Panc1 (cell line): ENCODE measurements at regions not wholly inside any gene's neighbourhood (a gene's known extent, or its start where the extent isn't known, plus 50 kb on each side); places are given as distances from the start of the nearest gene placed in this dataset.

Experiments
- ATAC-seq: fragments of 200-7000 bp; cut with Tn5 transposase; 2 replicates; pipeline ENCODE4 v1.9.1; 2020; ENCODE audit warnings: mild to moderate bottlenecking, moderate library complexity
- BruUV-seq: library from RNA; stranded (reverse); fragments of 400-500 nt; replicated peaks from 2 replicates; lab custom pipeline; 2021; lab: Mats Ljungman, UMichigan
- CTCF ChIA-PET: fragments of 300-600 bp; sonication (Branson Sonifier 250); formaldehyde crosslinking; loops from one replicate; lab custom pipeline; 2022; ENCODE audit warnings: antibody characterized with exemption; lab: Charles Lee
- POLR2A ChIA-PET: fragments of 300-600 bp; sonication (Branson Sonifier 250); formaldehyde crosslinking; loops from one replicate; lab custom pipeline; 2022; ENCODE audit warnings: antibody characterized with exemption; lab: Charles Lee
- DNase-seq: peaks from one replicate; pipeline ENCODE4 v3.0.0-alpha.2; 2010; ENCODE audit warnings: low read depth, low spot score
- H3K27ac ChIP-seq: 2 replicates; pipeline ENCODE4 v1.5.1; 2011; ENCODE audit warnings: mild to moderate bottlenecking, low read length, inconsistent platforms
- H3K27me3 ChIP-seq: fragments of 200-500 bp; sonication (Bioruptor generic); 2 replicates; pipeline ENCODE4 v1.6.0; 2014; ENCODE audit warnings: low read length, inconsistent platforms; ENCODE audit not compliant: control insufficient read depth, insufficient read depth
- H3K36me3 ChIP-seq: fragments of 200-500 bp; sonication (Bioruptor generic); 2 replicates; pipeline ENCODE4 v1.5.1; 2014; ENCODE audit warnings: inconsistent platforms, mild to moderate bottlenecking, low read length, moderate library complexity; ENCODE audit not compliant: control insufficient read depth, insufficient read depth
- H3K4me1 ChIP-seq: 2 replicates; pipeline ENCODE4 v1.5.1; 2011; ENCODE audit warnings: inconsistent platforms, mild to moderate bottlenecking, low read length, moderate library complexity; ENCODE audit not compliant: control insufficient read depth, insufficient read depth
- H3K4me3 ChIP-seq, 2 experiments: 2 replicates each; pipeline ENCODE4 v1.5.1; 2011 to 2012; ENCODE audit warnings: low read depth in 2 of 2, low read length in 2 of 2, mild to moderate bottlenecking in 2 of 2, inconsistent platforms in 1 of 2, moderate library complexity in 1 of 2
- H3K9me3 ChIP-seq: fragments of 200-500 bp; sonication (Bioruptor generic); 2 replicates; pipeline ENCODE4 v1.5.1; 2014; ENCODE audit warnings: low read depth, mild to moderate bottlenecking, inconsistent platforms, low read length, moderate library complexity; ENCODE audit not compliant: control insufficient read depth, insufficient read depth
- CTCF ChIP-seq: fragments of 450-650 bp; IDR thresholded peaks from 2 replicates; pipeline ENCODE4 v1.5.1; 2017; ENCODE audit warnings: mild to moderate bottlenecking
- POLR2AphosphoS5 ChIP-seq: IDR thresholded peaks from 2 replicates; pipeline ENCODE4 v1.6.1; 2012; ENCODE audit warnings: mild to moderate bottlenecking, low read depth, low read length, moderate library complexity
- REST ChIP-seq, 2 experiments: IDR thresholded peaks; 2 replicates each; pipeline ENCODE4 v1.6.1; 2011 to 2012; ENCODE audit warnings: low read depth in 2 of 2, control low read depth in 1 of 2, low read length in 1 of 2, mild to moderate bottlenecking in 1 of 2, moderate library complexity in 1 of 2; ENCODE audit not compliant: insufficient read depth in 1 of 2
- SIN3A ChIP-seq: IDR thresholded peaks from 2 replicates; pipeline ENCODE4 v1.6.1; 2012; ENCODE audit warnings: low read depth, mild to moderate bottlenecking, low read length, moderate library complexity, borderline replicate concordance; ENCODE audit not compliant: insufficient read depth
- TCF7L2 ChIP-seq: IDR thresholded peaks from 2 replicates; pipeline ENCODE4 v1.6.1; 2011; ENCODE audit warnings: mild to moderate bottlenecking, low read depth, low read length, inconsistent platforms
- in situ Hi-C: cut with HindIII; loops from 2 replicates; pipeline ENCODE4 v1.10.0; 2016; ENCODE audit warnings: low sequenced_read_pairs, low pct_unique_long_range_greater_than_20kb
- intact Hi-C: fragments of 100-400 bp; cut with micrococcal nuclease; formaldehyde crosslinking; loops from one replicate; pipeline ENCODE4 v1.10.0; 2022; ENCODE audit not compliant: unreplicated experiment

- in situ Hi-C loops (no loop called here), intact Hi-C loops (no loop called here)
- H3K4me3 ChIP-seq: no peak overlapping the region
- H3K36me3 ChIP-seq: no peaks in the 10 kb centered on the region
- H3K27ac ChIP-seq: no peak overlapping the region
- H3K9me3 ChIP-seq: no peaks in the 10 kb centered on the region
- no peaks in the 10 kb centered on the region for H3K4me1 ChIP-seq
- DNase-seq (no peak), ATAC-seq (no peak)
- POLR2A ChIA-PET: no interaction called here
- BruUV-seq: no TSS peak
- TF ChIP-seq REST (IDR thresholded peaks at IDR 0.05; ENCODE audit: insufficient read depth in 1 of 2, low read depth in 2 of 2, low read length in 1 of 2): no peak
- TF ChIP-seq SIN3A: no peak
- no peak for TF ChIP-seq TCF7L2
- TF ChIP-seq POLR2AphosphoS5: no peak
- TF ChIP-seq CTCF: no peak
- no peaks in the 10 kb centered on the region for H3K27me3 ChIP-seq
- CTCF ChIA-PET: no interaction called here
These were observed 181.4 kb upstream of the GRM7 start for GRCh38 chr3:6679510-6679909.

- Histone ChIP-seq H3K9me3 (no peaks in the 10 kb centered on the region), H3K4me1 (no peaks in the 10 kb centered on the region), H3K36me3 (no peaks in the 10 kb centered on the region), H3K4me3 (no peak overlapping the region), H3K27ac (no peak overlapping the region), H3K27me3 (no peaks in the 10 kb centered on the region)
- no TSS peak for BruUV-seq
- ATAC-seq (no peak), DNase-seq (no peak)
- POLR2A ChIA-PET: no interaction called here
- in situ Hi-C loops (no loop called here), intact Hi-C loops (no loop called here)
- TF ChIP-seq REST (IDR thresholded peaks at IDR 0.05; ENCODE audit: insufficient read depth in 1 of 2, low read depth in 2 of 2, low read length in 1 of 2) (no peak), SIN3A (no peak), TCF7L2 (no peak), CTCF (no peak), POLR2AphosphoS5 (no peak)
- CTCF ChIA-PET: no interaction called here
These were observed 180.7 kb upstream of the GRM7 start for GRCh38 chr3:6680119-6680806.
